ENCODE measurements at regions not wholly inside any gene's neighbourhood (a gene's known extent, or its start where the extent isn't known, plus 50 kb on each side); places are given as distances from the start of the nearest gene placed in this dataset.

DNA sequence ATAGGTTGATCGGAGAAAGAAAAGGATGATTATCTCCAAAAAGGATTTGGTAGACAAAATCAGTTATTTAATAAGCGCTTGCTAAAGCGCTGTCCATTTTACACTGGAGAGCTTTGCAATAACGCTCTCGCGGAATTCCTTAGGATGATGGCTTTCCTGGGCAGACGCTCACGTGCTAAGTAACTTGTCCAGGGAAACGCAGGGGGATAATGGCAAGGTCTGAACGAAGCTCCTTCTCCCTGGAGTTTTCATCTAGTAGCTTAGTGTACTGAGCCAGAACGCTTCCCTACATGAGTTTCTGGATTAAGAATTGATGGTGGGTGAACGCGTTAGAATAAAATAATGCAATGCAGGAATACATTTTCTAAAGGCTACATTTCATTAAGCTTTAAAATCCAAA, 739.5 kb upstream of the SALL3 start:
- Histone ChIP-seq H3K4me3 (no peak overlapping the region), H3K9me3 (no peaks in the 10 kb centered on the region), H3K4me1 (no peaks in the 10 kb centered on the region), H3K36me3 (replicated peaks) (no peaks in the 10 kb centered on the region), H3K27me3 (ENCODE audit: low read depth) (no peaks in the 10 kb centered on the region)
- no peak for DNase-seq (ENCODE audit: low spot score in 2 of 2)
- in situ Hi-C loops (cut with MboI; ENCODE audit: low sequenced_read_pairs), result no loop called here

- H3K27me3 ChIP-seq (ENCODE audit: low read depth), result no peaks in the 10 kb centered on the region
- no peaks in the 10 kb centered on the region for H3K9me3 ChIP-seq
- in situ Hi-C loops (cut with MboI; ENCODE audit: low sequenced_read_pairs), result no loop called here
- DNase-seq (ENCODE audit: low spot score in 2 of 2), result no peak
- H3K4me1 ChIP-seq, result no peaks in the 10 kb centered on the region
- no peaks in the 10 kb centered on the region for H3K36me3 ChIP-seq (replicated peaks)
- no peak overlapping the region for H3K4me3 ChIP-seq
Observed at GRCh38 chr18:78240627-78241252, 738.9 kb upstream of the SALL3 start.

DNA sequence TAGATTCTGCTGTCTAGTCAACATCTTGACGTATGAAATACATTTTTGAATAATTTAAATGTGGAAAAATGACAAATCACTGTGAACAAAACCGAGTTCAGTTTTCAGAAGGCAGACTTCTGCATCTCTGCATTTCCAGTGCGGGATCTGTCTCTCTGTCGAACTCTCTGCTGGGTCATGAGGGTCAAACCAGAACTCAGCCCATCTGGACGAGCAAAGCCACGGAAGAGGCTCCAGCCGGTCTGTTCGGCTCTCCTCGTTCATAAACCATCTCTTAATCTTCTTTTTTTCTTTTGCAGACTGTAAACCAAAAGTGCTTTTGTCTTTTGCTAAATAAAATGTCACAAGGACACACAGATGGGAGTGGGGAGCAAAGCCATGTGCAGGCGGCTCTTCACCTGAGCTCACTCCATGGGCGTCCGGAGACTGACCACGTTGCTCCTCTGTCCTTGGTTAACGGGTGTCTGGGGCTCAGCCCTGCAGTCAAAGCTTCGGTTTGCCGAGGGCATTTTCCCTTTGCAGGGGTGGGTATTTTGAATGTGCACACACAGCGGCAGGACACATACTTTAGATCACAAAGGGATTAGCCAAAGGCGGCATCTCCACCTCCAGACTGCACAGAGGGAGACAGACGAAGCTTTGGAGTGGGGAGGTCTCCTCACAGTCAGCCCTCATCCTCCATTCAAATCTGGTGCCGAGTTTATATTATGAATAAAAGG, 737.9 kb upstream of the SALL3 start:
- in situ Hi-C loops (cut with MboI; ENCODE audit: low sequenced_read_pairs), result no loop called here
- no peaks in the 10 kb centered on the region for H3K9me3 ChIP-seq
- no peaks in the 10 kb centered on the region for H3K36me3 ChIP-seq (replicated peaks)
- no peaks in the 10 kb centered on the region for H3K27me3 ChIP-seq (ENCODE audit: low read depth)
- no peak overlapping the region for H3K4me3 ChIP-seq
- no peak for DNase-seq (ENCODE audit: low spot score in 2 of 2)
- no peaks in the 10 kb centered on the region for H3K4me1 ChIP-seq

DNA sequence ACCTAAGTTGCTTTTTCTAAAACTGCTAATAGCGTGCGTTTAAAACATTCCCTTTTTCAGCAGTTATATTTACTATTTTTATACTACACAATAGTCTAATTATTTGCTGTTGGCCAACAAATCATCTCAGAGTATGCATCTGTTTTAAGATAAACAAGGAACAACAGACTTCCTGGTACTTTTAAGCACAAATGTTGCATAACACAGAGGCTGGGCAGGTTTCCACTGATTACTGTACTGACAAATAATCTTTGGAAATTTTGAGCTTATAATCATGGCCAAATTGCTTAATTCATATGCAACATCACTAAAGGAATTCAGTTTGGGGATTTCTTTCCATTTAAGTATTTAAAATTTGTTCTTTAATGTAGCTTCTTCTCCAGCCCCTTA, 737.4 kb upstream of the SALL3 start:
- H3K27me3 ChIP-seq (ENCODE audit: low read depth), result no peaks in the 10 kb centered on the region
- no peaks in the 10 kb centered on the region for H3K4me1 ChIP-seq
- H3K9me3 ChIP-seq, result no peaks in the 10 kb centered on the region
- in situ Hi-C loops (cut with MboI; ENCODE audit: low sequenced_read_pairs), result no loop called here
- H3K36me3 ChIP-seq (replicated peaks), result no peaks in the 10 kb centered on the region
- DNase-seq (ENCODE audit: low spot score in 2 of 2), result no peak
- no peak overlapping the region for H3K4me3 ChIP-seq

DNA sequence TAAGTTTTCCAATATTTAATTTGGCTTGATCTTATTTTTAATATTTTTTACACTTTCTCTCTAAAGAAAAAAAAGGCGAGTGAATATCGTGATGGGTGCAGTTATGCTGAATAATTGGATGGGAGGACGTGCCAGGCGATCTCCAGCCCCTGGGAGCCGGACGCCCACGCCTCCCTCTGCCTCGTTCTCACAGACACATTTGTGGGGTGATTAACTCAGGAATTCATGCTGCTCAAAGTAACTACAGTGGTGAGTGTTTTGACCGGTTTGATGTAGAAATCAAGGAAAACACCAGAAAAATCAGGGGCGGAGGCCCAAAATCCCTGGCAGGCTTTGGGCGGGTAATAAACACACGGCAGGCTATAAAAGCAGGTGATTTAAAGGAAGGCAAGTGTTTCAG, 736.8 kb upstream of the SALL3 start:
- H3K36me3 ChIP-seq (replicated peaks), result no peaks in the 10 kb centered on the region
- no peaks in the 10 kb centered on the region for H3K4me1 ChIP-seq
- no peak for DNase-seq (ENCODE audit: low spot score in 2 of 2)
- no peaks in the 10 kb centered on the region for H3K9me3 ChIP-seq
- H3K27me3 ChIP-seq (ENCODE audit: low read depth), result no peaks in the 10 kb centered on the region
- no peak overlapping the region for H3K4me3 ChIP-seq
- in situ Hi-C loops (cut with MboI; ENCODE audit: low sequenced_read_pairs), result no loop called here

DNA sequence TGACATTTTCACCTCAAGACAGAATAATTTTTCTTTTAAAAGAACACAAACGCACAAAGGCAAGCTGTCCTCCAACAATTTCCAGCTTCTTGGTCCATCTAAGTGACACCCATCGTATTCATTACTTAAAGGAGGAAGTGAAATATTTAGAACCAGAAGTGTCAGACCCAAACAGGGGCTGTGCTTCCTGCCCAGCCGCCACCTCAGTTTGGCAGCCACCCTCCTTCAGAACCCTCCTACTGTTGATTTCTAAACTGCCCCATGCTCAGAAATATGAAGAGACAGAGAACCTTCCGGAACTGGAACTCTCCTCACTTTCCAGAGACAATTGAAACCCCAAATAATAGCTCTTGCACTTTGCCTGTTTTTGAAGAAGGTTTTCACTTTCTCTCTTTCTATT, 734.8 kb upstream of the SALL3 start:
- in situ Hi-C loops (cut with MboI; ENCODE audit: low sequenced_read_pairs), result no loop called here
- Histone ChIP-seq H3K4me3 (no peak overlapping the region), H3K4me1 (no peaks in the 10 kb centered on the region), H3K36me3 (replicated peaks) (no peaks in the 10 kb centered on the region), H3K9me3 (no peaks in the 10 kb centered on the region), H3K27me3 (ENCODE audit: low read depth) (no peaks in the 10 kb centered on the region)
- DNase-seq (ENCODE audit: low spot score in 2 of 2), result no peak

DNA sequence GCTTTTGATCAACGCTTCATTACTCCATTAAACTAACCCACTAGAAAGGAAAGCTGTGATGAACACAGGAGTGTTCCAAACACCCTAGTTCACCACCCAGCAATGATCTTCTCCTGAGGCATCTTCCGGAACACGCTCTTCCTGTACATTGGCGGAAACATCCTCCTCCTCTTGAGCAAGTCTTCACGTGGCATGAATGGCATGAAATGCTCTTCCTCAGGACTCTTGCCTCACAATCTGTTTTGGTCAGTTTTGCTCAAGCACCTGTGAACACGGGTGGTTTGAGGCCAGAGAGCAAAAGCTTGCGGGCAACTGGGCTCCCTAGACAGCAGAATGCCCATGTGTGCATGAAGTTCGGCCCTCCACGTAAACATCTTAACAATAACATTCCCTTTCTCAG, 734.2 kb upstream of the SALL3 start:
- Histone ChIP-seq H3K4me3 (no peak overlapping the region), H3K9me3 (no peaks in the 10 kb centered on the region), H3K27me3 (ENCODE audit: low read depth) (no peaks in the 10 kb centered on the region), H3K4me1 (no peaks in the 10 kb centered on the region), H3K36me3 (replicated peaks) (no peaks in the 10 kb centered on the region)
- in situ Hi-C loops (cut with MboI; ENCODE audit: low sequenced_read_pairs), result no loop called here
- DNase-seq (ENCODE audit: low spot score in 2 of 2), result no peak

DNA sequence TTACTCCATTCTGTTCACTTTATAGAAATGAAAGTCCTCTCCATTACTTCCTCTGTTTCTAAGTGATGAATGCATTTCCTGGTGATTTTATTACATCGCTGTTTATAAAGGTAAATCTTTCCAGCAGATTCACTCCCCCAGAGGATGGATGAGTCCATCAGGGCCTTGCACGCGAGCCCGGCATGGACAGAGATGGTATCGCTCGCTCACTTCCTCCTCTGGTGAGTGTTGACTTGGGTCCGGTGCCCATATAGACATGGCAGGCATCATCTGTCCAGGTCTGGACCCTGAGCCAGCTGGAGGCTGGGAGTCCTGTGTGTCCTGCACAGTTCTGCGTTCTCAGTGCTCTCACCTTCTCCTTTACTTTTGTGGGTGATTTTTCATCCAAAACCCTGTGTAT, 733.6 kb upstream of the SALL3 start:
- no peak overlapping the region for H3K4me3 ChIP-seq
- DNase-seq (ENCODE audit: low spot score in 2 of 2), result no peak
- in situ Hi-C loops (cut with MboI; ENCODE audit: low sequenced_read_pairs), result no loop called here

DNA sequence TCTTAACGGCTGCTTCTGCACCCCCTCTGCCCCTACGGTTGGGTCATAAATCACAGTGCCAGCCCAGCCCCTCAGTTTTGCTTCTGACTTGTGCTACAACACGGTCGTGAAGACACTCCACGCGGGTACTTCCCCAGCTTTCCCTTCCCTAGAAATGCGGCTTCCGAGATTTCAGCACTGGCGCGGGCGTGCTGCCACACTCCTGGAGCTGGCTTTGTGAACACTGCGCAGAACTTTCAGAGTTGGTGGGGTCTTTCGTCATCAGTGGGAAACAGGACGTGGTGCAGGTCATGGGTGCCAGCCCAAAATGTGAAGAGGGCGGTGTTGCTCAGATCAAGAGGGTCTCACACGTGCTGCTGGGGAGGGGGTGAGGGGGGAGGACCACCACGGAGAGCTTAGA, 733.0 kb upstream of the SALL3 start:
- Histone ChIP-seq H3K36me3 (replicated peaks) (no peaks in the 10 kb centered on the region), H3K4me3 (no peak overlapping the region), H3K4me1 (no peaks in the 10 kb centered on the region), H3K27me3 (ENCODE audit: low read depth) (no peaks in the 10 kb centered on the region), H3K9me3 (no peaks in the 10 kb centered on the region)
- in situ Hi-C loops (cut with MboI; ENCODE audit: low sequenced_read_pairs), result no loop called here
- DNase-seq (ENCODE audit: low spot score in 2 of 2), result no peak

More for the DNA sequence above, 733.6 kb upstream of the SALL3 start:
- Histone ChIP-seq H3K4me1 (no peaks in the 10 kb centered on the region), H3K36me3 (replicated peaks) (no peaks in the 10 kb centered on the region), H3K9me3 (no peaks in the 10 kb centered on the region), H3K27me3 (ENCODE audit: low read depth) (no peaks in the 10 kb centered on the region)

- Histone ChIP-seq H3K4me3 (no peak overlapping the region), H3K9me3 (no peaks in the 10 kb centered on the region), H3K36me3 (replicated peaks) (no peaks in the 10 kb centered on the region), H3K27me3 (ENCODE audit: low read depth) (no peaks in the 10 kb centered on the region), H3K4me1 (no peaks in the 10 kb centered on the region)
- in situ Hi-C loops (cut with MboI; ENCODE audit: low sequenced_read_pairs), result no loop called here
- DNase-seq (ENCODE audit: low spot score in 2 of 2), result no peak
Observed at GRCh38 chr18:78247615-78248289, 731.9 kb upstream of the SALL3 start.

- Histone ChIP-seq H3K36me3 (replicated peaks) (no peaks in the 10 kb centered on the region), H3K4me3 (no peak overlapping the region), H3K27me3 (ENCODE audit: low read depth) (no peaks in the 10 kb centered on the region), H3K4me1 (no peaks in the 10 kb centered on the region), H3K9me3 (no peaks in the 10 kb centered on the region)
- no peak for DNase-seq (ENCODE audit: low spot score in 2 of 2)
- in situ Hi-C loops (cut with MboI; ENCODE audit: low sequenced_read_pairs), result no loop called here
Observed at GRCh38 chr18:78255013-78255412, 724.6 kb upstream of the SALL3 start.

DNA sequence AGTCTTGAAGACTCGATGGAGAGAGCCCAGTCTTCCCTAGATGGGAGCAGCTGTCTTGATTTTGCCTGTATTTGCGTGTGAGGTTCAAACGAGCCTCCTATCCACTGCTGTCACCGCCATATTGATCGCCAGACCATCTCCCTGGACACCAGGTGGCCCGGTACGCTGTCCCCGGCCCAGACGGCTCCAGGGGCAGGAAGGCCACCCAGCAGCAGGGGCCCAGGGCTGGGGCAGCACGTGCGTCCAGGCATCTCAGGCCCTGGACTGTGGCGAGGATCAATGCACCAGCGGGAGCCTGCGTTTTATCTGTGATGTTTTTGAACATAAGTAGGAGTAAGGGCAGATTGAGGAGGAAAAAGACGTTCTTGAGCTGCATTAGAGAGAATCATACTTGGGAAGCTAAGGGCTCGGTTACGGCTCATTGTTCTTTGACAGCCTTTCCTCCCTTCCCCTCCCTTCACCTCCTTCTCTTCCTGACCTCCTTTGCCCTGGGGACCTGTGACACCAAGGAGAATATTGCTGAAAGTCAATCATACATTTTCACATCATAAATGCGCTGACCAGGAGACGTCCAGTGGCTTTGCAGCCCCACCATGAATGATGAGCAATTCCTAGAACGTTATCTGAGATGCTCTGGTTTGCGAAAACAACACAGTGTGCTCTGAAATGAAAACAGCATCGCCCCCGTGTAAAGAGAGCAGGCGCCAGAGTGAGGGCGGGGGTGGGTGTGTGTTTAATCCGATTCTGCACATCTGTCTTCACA, 711.2 kb upstream of the SALL3 start:
- Histone ChIP-seq H3K4me3 (no peak overlapping the region), H3K27me3 (ENCODE audit: low read depth) (no peaks in the 10 kb centered on the region), H3K9me3 (no peaks in the 10 kb centered on the region), H3K36me3 (replicated peaks) (no peaks in the 10 kb centered on the region), H3K4me1 (no peaks in the 10 kb centered on the region)
- no peak for DNase-seq (ENCODE audit: low spot score in 2 of 2)
- in situ Hi-C loops (cut with MboI; ENCODE audit: low sequenced_read_pairs), result no loop called here

GRCh38 chr18:78271790-78272189, 707.8 kb upstream of the SALL3 start:
- H3K4me1 ChIP-seq, result no peaks in the 10 kb centered on the region
- DNase-seq (ENCODE audit: low spot score in 2 of 2), result no peak
- no peaks in the 10 kb centered on the region for H3K27me3 ChIP-seq (ENCODE audit: low read depth)
- in situ Hi-C loops (cut with MboI; ENCODE audit: low sequenced_read_pairs), result no loop called here
- H3K36me3 ChIP-seq (replicated peaks), result no peaks in the 10 kb centered on the region
- H3K9me3 ChIP-seq, result no peaks in the 10 kb centered on the region
- no peak overlapping the region for H3K4me3 ChIP-seq

DNA sequence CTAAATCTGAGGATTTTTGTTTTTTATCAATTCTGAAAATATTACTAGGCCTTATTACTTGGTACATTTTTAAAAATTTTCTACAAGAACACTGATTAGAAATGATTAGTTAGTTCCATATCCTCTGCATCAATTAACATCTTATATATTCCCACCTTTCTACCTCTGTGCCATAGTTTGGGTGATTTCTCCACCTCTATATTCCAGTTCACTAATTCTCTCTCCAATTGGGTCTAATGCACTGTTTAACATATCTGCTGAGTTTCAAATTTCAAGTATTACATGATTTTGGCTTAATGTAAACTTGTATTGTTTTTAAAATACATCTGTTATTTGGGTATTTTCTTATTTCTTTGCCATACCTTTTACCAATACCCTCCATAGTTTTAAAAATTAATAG, 705.7 kb upstream of the SALL3 start:
- Histone ChIP-seq H3K4me3 (no peak overlapping the region), H3K9me3 (no peaks in the 10 kb centered on the region), H3K36me3 (replicated peaks) (no peaks in the 10 kb centered on the region), H3K4me1 (no peaks in the 10 kb centered on the region), H3K27me3 (ENCODE audit: low read depth) (no peaks in the 10 kb centered on the region)
- in situ Hi-C loops (cut with MboI; ENCODE audit: low sequenced_read_pairs), result no loop called here
- no peak for DNase-seq (ENCODE audit: low spot score in 2 of 2)
